CD4-positive, alpha-beta T cell treated with Interleukin-17A for 4 hours (primary cell): ENCODE measurements at regions not wholly inside any gene's neighbourhood (a gene's known extent, or its start where the extent isn't known, plus 50 kb on each side); places are given as distances from the start of the nearest gene placed in this dataset.

Experiments
- DNase-seq: peaks from one replicate; pipeline ENCODE4 v3.0.0-alpha.2; 2020; ENCODE audit warnings: mixed read lengths

- DNase-seq = no peak
Observed at GRCh38 chr2:146158072-146158674, 1638.3 kb upstream of the ZEB2 start.

GRCh38 chr2:146147448-146148012, 1627.6 kb upstream of the ZEB2 start:
- no peak for DNase-seq

GRCh38 chr2:146143971-146144370, 1624.1 kb upstream of the ZEB2 start:
- DNase-seq = no peak

GRCh38 chr2:146138820-146139219, 1618.9 kb upstream of the ZEB2 start:
- no peak for DNase-seq

- DNase-seq = no peak
Observed at GRCh38 chr2:146135245-146135644, 1615.3 kb upstream of the ZEB2 start.

- DNase-seq = no peak
Observed at GRCh38 chr2:146131785-146132184, 1611.9 kb upstream of the ZEB2 start.

- DNase-seq = no peak
Observed at GRCh38 chr2:146131048-146131447, 1611.1 kb upstream of the ZEB2 start.

GRCh38 chr2:146130290-146130689, 1610.4 kb upstream of the ZEB2 start:
- DNase-seq = no peak

- DNase-seq = no peak
Observed at GRCh38 chr2:146129231-146129630, 1609.3 kb upstream of the ZEB2 start.

GRCh38 chr2:146128216-146128615, 1608.3 kb upstream of the ZEB2 start:
- no peak for DNase-seq

GRCh38 chr2:146125551-146125950, 1605.6 kb upstream of the ZEB2 start:
- no peak for DNase-seq

GRCh38 chr2:146124741-146125140, 1604.8 kb upstream of the ZEB2 start:
- DNase-seq = no peak

- DNase-seq = no peak
Observed at GRCh38 chr2:146123714-146124113, 1603.8 kb upstream of the ZEB2 start.

GRCh38 chr2:146123256-146123655, 1603.3 kb upstream of the ZEB2 start:
- DNase-seq = no peak

GRCh38 chr2:146119586-146119985, 1599.7 kb upstream of the ZEB2 start:
- DNase-seq = no peak

GRCh38 chr2:146108993-146109392, 1589.1 kb upstream of the ZEB2 start:
- no peak for DNase-seq

- DNase-seq = no peak
Observed at GRCh38 chr2:146094185-146094584, 1574.3 kb upstream of the ZEB2 start.

- DNase-seq = no peak
Observed at GRCh38 chr2:146081459-146081858, 1561.5 kb upstream of the ZEB2 start.

- DNase-seq = no peak
Observed at GRCh38 chr2:146080925-146081324, 1561.0 kb upstream of the ZEB2 start.

- DNase-seq = no peak
Observed at GRCh38 chr2:146079216-146079615, 1559.3 kb upstream of the ZEB2 start.

GRCh38 chr2:146077156-146077555, 1557.2 kb upstream of the ZEB2 start:
- DNase-seq = no peak

- no peak for DNase-seq
Observed at GRCh38 chr2:146068051-146068450, 1548.1 kb upstream of the ZEB2 start.

GRCh38 chr2:146048141-146048540, 1528.2 kb upstream of the ZEB2 start:
- no peak for DNase-seq

- DNase-seq = no peak
Observed at GRCh38 chr2:146041274-146041910, 1521.5 kb upstream of the ZEB2 start.

- no peak for DNase-seq
Observed at GRCh38 chr2:146040051-146040450, 1520.1 kb upstream of the ZEB2 start.
